GM20000 (cell line): ENCODE measurements at regions not wholly inside any gene's neighbourhood (a gene's known extent, or its start where the extent isn't known, plus 50 kb on each side); places are given as distances from the start of the nearest gene placed in this dataset.
"Not testable (repeated sequence)": the region's sequence is repeated elsewhere in the genome, so short reads cannot be mapped to it uniquely, and the experiment has no call there.

ENCODE experiments used
- DNase-seq: peaks from one replicate; pipeline ENCODE4 v3.0.0; 2012; ENCODE audit warnings: low spot score
- CTCF ChIP-seq: IDR thresholded peaks from 2 replicates; pipeline ENCODE4 v1.5.1; 2012; ENCODE audit warnings: mild to moderate bottlenecking, control low read depth; ENCODE audit errors: extremely low read depth, missing control alignments

- no peak for DNase-seq
- TF ChIP-seq CTCF: no peak
Measured at GRCh38 chr13:44872751-44873150, 116.5 kb downstream of the NUFIP1 start.

GRCh38 chr13:44870456-44870929 is 118.8 kb downstream of the NUFIP1 start:
- no peak for TF ChIP-seq CTCF
- DNase-seq: no peak

DNA sequence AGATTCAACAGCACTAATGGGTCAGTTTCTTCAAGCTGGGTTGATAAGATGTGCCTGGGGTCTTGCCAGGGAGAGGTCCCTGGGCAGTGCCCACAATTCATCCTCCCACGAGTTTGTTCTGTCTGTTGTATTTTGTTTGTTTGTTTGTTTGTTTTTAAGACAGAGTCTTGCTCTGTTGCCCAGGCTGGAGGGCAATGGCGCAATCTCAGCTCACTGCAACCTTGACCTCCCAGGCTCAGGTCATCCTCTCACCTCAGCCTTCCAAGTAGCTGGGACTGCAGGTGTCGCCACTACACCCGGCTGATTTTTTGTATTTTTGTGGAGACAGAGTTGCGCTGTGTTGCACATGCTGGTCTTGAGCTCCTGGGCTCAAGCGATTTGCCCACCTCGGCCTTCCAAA is 120.1 kb downstream of the NUFIP1 start:
- DNase-seq: no peak
- no peak for TF ChIP-seq CTCF

DNA sequence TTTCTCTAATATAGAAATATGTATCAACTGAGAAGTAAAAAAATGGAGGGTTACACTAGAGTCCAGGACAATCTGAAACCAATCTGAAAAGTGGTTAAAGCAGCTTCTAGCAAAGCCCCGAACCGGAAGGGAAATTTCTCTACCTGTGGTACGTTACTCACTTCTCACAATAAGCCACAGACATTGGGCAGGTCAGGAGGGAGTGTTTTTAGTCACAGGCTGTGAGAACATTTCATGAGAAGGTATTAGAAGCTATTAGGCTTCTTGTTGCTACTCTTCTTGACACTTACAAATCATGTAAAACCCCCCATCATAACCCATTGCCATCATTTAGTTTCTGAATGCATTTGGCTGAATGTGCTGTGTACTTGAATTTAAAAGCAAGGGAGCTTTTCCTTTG is 120.9 kb downstream of the NUFIP1 start:
- TF ChIP-seq CTCF: no peak
- peak; percentile 39 for DNase-seq

GRCh38 chr13:44867825-44868224 is 121.4 kb downstream of the NUFIP1 start:
- TF ChIP-seq CTCF: no peak
- no peak for DNase-seq

DNA sequence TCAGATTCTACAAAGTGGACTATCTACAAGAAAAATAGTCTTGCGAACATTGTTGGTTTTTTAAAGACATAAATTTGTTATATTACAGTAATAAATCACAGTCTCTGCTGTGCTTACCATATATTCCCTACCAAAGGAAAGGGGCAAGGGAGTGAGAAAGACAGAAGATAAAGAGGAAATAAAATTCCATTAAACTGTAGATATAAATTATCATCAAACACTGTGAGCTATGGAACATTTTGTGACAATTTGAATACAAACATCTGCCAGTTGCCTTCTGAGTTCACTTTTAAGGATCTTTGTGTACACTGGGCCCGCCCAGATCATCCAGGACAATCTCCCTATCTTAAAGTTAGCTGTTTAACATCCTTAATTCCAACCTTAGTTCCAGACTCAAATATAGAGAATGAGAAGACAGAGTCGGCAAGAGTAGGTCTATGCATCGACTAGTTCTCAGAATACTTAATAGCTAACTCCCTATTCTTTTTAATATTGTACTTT is 122.8 kb downstream of the NUFIP1 start:
- TF ChIP-seq CTCF: no peak
- no peak for DNase-seq

GRCh38 chr13:44865722-44866410 is 123.4 kb downstream of the NUFIP1 start:
- TF ChIP-seq CTCF: no peak
- no peak for DNase-seq

GRCh38 chr13:44863641-44864040 is 125.6 kb downstream of the NUFIP1 start:
- DNase-seq: not testable (repeated sequence)
